ENCODE measurements at regions not wholly inside any gene's neighbourhood (a gene's known extent, or its start where the extent isn't known, plus 50 kb on each side); places are given as distances from the start of the nearest gene placed in this dataset.

DNA sequence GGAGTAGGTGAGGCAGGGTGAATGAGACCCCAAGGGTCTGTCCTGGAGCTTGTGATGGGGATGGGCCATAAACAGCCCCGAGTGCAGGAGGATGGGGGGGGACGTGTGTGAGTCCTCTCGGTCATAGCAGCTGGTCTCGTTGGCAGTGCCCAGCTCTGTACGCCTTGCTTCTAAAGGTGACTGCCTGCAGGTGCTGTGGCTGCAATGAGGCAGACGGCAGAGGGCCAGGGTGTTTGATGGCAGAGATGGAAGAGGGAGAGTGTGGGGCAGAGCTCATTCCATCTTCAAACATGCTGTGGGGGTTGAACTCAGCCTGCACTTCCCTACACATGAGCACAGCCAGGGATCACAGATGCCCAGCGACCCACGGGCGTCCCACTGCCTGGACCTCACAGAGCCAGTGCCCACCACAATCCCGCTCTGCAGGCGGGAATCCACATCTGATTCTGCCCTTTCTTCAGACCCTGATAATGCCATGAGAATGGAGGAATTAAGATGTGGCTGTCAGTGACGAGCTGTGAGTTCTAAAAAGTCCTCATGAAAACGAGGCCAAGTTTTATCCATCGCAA lies 123.3 kb upstream of the CDH4 start:
- no peak overlapping the region for H3K27ac ChIP-seq (ENCODE audit: low read depth, low read length)
- H3K4me3 ChIP-seq (ENCODE audit: low read depth in 1 of 5, low read length in 5 of 5): no peak overlapping the region
- no peaks in the 10 kb centered on the region for H3K4me1 ChIP-seq (ENCODE audit: control insufficient read depth in 5 of 5, insufficient read depth in 5 of 5, low read length in 5 of 5)
- peaks cover 0 to 2% (median 0%) of the 10 kb centered on the region in 5 donors for H3K9me3 ChIP-seq (ENCODE audit: control insufficient read depth in 5 of 5, low read length in 5 of 5)
- H3K36me3 ChIP-seq (ENCODE audit: control insufficient read depth in 5 of 5, insufficient read depth in 5 of 5, low read length in 5 of 5): no peaks in the 10 kb centered on the region
- H3K9ac ChIP-seq (ENCODE audit: low read length in 5 of 5): no peak overlapping the region
- peaks cover 4 to 20% (median 10%) of the 10 kb centered on the region in 5 donors for H3K27me3 ChIP-seq (ENCODE audit: control insufficient read depth in 5 of 5, insufficient read depth in 4 of 5, low read length in 5 of 5)

DNA sequence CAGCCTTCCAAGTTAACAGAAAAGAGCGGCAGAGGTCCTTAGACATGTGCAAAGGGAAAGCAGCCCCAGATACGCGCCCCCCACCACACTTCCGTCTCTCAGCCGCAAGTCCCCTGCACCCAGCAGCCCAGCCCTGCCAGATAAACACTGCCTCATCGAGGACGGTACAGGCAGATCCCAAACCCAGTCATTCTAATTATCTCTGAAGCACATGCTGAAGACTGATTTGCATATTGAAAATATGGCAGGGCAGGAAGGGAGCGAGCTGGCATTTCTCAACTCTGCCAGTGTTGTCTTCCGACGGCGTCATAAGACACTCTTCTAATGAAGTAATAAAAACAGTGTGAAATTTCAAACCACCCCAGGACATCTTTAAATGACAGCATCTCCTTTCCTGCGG lies 122.8 kb upstream of the CDH4 start:
- H3K27me3 ChIP-seq (ENCODE audit: control insufficient read depth in 5 of 5, insufficient read depth in 4 of 5, low read length in 5 of 5): peaks cover 4 to 22% (median 13%) of the 10 kb centered on the region in 5 donors
- H3K4me3 ChIP-seq (ENCODE audit: low read depth in 1 of 5, low read length in 5 of 5): no peak overlapping the region
- H3K36me3 ChIP-seq (ENCODE audit: control insufficient read depth in 5 of 5, insufficient read depth in 5 of 5, low read length in 5 of 5): no peaks in the 10 kb centered on the region
- peaks cover 0 to 2% (median 0%) of the 10 kb centered on the region in 5 donors for H3K9me3 ChIP-seq (ENCODE audit: control insufficient read depth in 5 of 5, low read length in 5 of 5)
- no peaks in the 10 kb centered on the region for H3K4me1 ChIP-seq (ENCODE audit: control insufficient read depth in 5 of 5, insufficient read depth in 5 of 5, low read length in 5 of 5)
- H3K9ac ChIP-seq (ENCODE audit: low read length in 5 of 5): no peak overlapping the region
- no peak overlapping the region for H3K27ac ChIP-seq (ENCODE audit: low read depth, low read length)

DNA sequence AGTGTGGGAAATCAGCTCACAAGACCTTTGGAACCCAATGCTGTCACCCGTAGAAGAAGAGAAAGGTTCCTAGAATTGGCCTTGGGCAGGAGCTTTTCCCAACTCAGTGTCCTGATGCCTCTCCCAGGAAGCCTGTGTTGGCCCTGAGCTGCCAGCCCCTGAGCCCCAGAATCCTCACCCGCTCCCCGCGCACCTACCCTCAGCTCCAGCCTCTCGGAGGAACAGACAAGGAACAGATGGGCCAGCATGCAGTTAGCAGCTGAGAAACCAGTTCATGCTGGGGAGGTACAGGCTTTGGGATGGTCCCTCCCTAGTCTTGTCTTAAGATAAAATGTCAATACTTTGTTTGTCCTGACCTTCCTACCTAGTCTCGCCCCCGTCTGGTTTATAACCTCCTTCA lies 121.9 kb upstream of the CDH4 start:
- Histone ChIP-seq H3K27ac (ENCODE audit: low read depth, low read length) (no peak overlapping the region), H3K36me3 (ENCODE audit: control insufficient read depth in 5 of 5, insufficient read depth in 5 of 5, low read length in 5 of 5) (no peaks in the 10 kb centered on the region), H3K4me1 (ENCODE audit: control insufficient read depth in 5 of 5, insufficient read depth in 5 of 5, low read length in 5 of 5) (no peaks in the 10 kb centered on the region), H3K9ac (ENCODE audit: low read length in 5 of 5) (no peak overlapping the region), H3K4me3 (ENCODE audit: low read depth in 1 of 5, low read length in 5 of 5) (no peak overlapping the region), H3K27me3 (ENCODE audit: control insufficient read depth in 5 of 5, insufficient read depth in 4 of 5, low read length in 5 of 5) (peaks cover 4 to 24% (median 18%) of the 10 kb centered on the region in 5 donors), H3K9me3 (ENCODE audit: control insufficient read depth in 5 of 5, low read length in 5 of 5) (peaks cover 0 to 2% (median 0%) of the 10 kb centered on the region in 5 donors)

DNA sequence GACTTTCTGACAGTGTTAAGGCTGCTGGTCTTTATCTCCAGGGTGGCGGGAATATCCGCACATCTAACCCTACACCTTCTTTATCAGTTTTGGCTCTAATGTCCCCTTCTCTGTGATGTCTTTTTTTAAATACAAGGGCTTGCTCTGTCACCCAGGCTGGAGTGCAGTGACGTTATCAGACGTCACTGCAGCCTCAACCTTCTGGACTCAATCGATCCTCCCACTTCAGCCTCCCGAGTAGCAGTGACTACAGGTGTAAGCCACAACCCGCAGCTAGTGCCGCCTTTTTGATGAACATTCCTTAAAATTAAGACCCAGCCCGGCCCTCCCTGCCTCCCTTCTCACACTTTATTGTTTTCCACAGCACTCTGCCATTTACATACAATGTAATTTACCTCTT lies 120.1 kb upstream of the CDH4 start:
- peaks cover 4 to 30% (median 23%) of the 10 kb centered on the region in 5 donors for H3K27me3 ChIP-seq (ENCODE audit: control insufficient read depth in 5 of 5, insufficient read depth in 4 of 5, low read length in 5 of 5)
- H3K4me3 ChIP-seq (ENCODE audit: low read depth in 1 of 5, low read length in 5 of 5): no peak overlapping the region
- no peak overlapping the region for H3K27ac ChIP-seq (ENCODE audit: low read depth, low read length)
- peaks cover 0 to 2% (median 0%) of the 10 kb centered on the region in 5 donors for H3K9me3 ChIP-seq (ENCODE audit: control insufficient read depth in 5 of 5, low read length in 5 of 5)
- H3K36me3 ChIP-seq (ENCODE audit: control insufficient read depth in 5 of 5, insufficient read depth in 5 of 5, low read length in 5 of 5): no peaks in the 10 kb centered on the region
- H3K4me1 ChIP-seq (ENCODE audit: control insufficient read depth in 5 of 5, insufficient read depth in 5 of 5, low read length in 5 of 5): no peaks in the 10 kb centered on the region
- no peak overlapping the region for H3K9ac ChIP-seq (ENCODE audit: low read length in 5 of 5)

DNA sequence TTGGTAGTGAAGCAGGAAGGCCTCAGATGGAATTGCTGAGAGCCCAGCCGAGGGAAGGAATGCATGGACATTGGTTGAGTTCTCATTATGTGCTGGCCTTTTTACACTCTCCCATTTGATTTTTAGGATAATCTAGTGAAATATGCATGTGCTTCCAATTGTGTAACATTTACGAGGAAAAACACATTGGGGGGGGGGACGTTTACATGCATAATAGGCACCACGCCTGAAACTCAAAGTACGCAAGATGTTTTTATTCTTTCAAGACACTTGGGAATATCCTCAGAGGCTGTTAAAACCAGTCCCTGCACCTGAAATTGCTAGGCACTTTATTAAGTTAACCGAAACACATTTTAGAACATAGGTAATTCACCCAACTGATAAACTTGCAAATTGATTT lies 118.5 kb upstream of the CDH4 start:
- H3K4me1 ChIP-seq (ENCODE audit: control insufficient read depth in 5 of 5, insufficient read depth in 5 of 5, low read length in 5 of 5): no peaks in the 10 kb centered on the region
- no peak overlapping the region for H3K9ac ChIP-seq (ENCODE audit: low read length in 5 of 5)
- H3K27ac ChIP-seq (ENCODE audit: low read depth, low read length): no peak overlapping the region
- H3K9me3 ChIP-seq (ENCODE audit: control insufficient read depth in 5 of 5, low read length in 5 of 5): peaks cover 0 to 2% (median 0%) of the 10 kb centered on the region in 5 donors
- H3K27me3 ChIP-seq (ENCODE audit: control insufficient read depth in 5 of 5, insufficient read depth in 4 of 5, low read length in 5 of 5): peaks cover 4 to 30% (median 23%) of the 10 kb centered on the region in 5 donors
- no peak overlapping the region for H3K4me3 ChIP-seq (ENCODE audit: low read depth in 1 of 5, low read length in 5 of 5)
- no peaks in the 10 kb centered on the region for H3K36me3 ChIP-seq (ENCODE audit: control insufficient read depth in 5 of 5, insufficient read depth in 5 of 5, low read length in 5 of 5)

DNA sequence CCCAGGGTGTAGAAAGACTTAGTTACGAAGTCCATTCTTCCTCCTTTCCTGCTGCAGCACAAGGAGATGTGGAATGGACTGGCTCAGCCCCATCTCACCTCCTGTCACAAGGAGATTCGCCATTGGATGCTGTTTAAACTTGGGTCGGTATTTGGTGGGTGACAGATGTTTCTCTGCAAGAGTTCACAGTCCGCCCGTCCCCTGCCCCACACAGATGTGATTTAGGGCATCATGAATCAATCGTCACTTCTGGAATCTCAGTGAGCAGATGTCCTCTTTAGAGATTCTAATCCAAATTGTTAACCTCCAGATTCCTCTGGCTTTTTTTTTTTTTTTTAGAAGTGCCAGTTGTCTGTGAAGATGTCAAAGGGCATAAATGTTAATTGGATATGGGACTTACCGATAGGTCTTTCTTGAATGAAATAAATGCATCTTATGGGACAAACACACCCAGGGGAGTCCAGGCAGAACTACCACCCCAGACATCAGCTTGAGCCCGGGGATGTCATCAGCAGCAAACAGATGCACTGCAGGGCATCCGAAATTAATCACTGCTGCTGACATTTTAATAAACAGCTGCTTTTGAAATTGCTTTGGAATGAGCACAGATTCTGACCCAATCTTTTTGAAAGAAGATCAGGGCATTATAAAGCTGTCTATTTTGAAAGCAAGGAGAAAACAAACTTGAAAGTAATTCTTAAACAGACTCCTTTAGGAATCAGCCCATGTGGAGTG lies 117.6 kb upstream of the CDH4 start:
- peaks cover 3 to 26% (median 23%) of the 10 kb centered on the region in 5 donors for H3K27me3 ChIP-seq (ENCODE audit: control insufficient read depth in 5 of 5, insufficient read depth in 4 of 5, low read length in 5 of 5)
- H3K27ac ChIP-seq (ENCODE audit: low read depth, low read length): no peak overlapping the region
- no peak overlapping the region for H3K4me3 ChIP-seq (ENCODE audit: low read depth in 1 of 5, low read length in 5 of 5)
- H3K9me3 ChIP-seq (ENCODE audit: control insufficient read depth in 5 of 5, low read length in 5 of 5): peaks cover 0 to 2% (median 0%) of the 10 kb centered on the region in 5 donors
- H3K9ac ChIP-seq (ENCODE audit: low read length in 5 of 5): no peak overlapping the region
- H3K4me1 ChIP-seq (ENCODE audit: control insufficient read depth in 5 of 5, insufficient read depth in 5 of 5, low read length in 5 of 5): no peaks in the 10 kb centered on the region
- H3K36me3 ChIP-seq (ENCODE audit: control insufficient read depth in 5 of 5, insufficient read depth in 5 of 5, low read length in 5 of 5): no peaks in the 10 kb centered on the region

DNA sequence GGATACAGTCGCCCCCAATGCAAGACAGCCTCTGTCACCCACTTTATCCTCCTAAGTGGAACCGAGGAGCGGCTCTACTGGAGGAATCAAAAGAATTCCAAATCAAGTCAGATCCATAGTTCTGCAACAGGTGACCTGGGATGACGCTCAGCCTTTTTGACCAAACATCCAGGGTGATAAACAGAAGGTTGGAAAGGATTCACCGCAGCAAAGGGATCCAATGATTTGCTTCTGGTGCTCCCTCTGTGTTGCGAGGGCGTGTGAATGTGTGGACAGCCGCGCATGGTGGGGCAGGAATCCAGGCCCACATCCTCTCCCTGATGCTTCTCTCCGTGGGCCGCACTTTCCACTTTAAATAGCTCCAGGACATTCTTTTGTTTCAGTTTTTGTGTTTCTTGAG lies 116.8 kb upstream of the CDH4 start:
- Histone ChIP-seq H3K4me3 (ENCODE audit: low read depth in 1 of 5, low read length in 5 of 5) (no peak overlapping the region), H3K9ac (ENCODE audit: low read length in 5 of 5) (no peak overlapping the region)

DNA sequence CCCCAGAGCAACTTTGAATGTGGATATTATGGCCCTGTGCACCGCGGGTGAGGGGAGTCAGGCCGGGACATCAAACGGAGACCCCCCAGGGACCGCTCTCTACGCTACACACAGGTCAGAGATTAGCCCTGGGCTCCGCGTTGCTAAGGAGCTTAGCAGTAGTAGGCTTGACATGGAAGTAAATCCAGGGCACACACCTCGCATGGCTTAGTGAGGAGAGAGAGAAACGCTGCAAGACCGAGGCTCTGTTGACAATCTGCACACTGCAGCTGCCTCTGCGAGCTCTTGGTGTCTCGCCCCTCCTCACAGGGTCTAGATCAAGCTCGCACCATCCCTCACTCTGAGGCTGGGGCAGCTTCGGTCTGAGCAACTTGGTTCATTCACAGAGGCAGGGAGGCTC lies 116.1 kb upstream of the CDH4 start:
- Histone ChIP-seq H3K4me3 (ENCODE audit: low read depth in 1 of 5, low read length in 5 of 5) (no peak overlapping the region), H3K9me3 (ENCODE audit: control insufficient read depth in 5 of 5, low read length in 5 of 5) (peaks cover 0 to 2% (median 0%) of the 10 kb centered on the region in 5 donors), H3K4me1 (ENCODE audit: control insufficient read depth in 5 of 5, insufficient read depth in 5 of 5, low read length in 5 of 5) (no peaks in the 10 kb centered on the region), H3K27ac (ENCODE audit: low read depth, low read length) (no peak overlapping the region), H3K9ac (ENCODE audit: low read length in 5 of 5) (no peak overlapping the region), H3K36me3 (ENCODE audit: control insufficient read depth in 5 of 5, insufficient read depth in 5 of 5, low read length in 5 of 5) (no peaks in the 10 kb centered on the region), H3K27me3 (ENCODE audit: control insufficient read depth in 5 of 5, insufficient read depth in 4 of 5, low read length in 5 of 5) (peaks cover 0 to 22% (median 20%) of the 10 kb centered on the region in 5 donors)

More for the DNA sequence above, 116.8 kb upstream of the CDH4 start:
- H3K4me1 ChIP-seq (ENCODE audit: control insufficient read depth in 5 of 5, insufficient read depth in 5 of 5, low read length in 5 of 5): no peaks in the 10 kb centered on the region
- H3K27me3 ChIP-seq (ENCODE audit: control insufficient read depth in 5 of 5, insufficient read depth in 4 of 5, low read length in 5 of 5): peaks cover 0 to 24% (median 20%) of the 10 kb centered on the region in 5 donors
- peaks cover 0 to 2% (median 0%) of the 10 kb centered on the region in 5 donors for H3K9me3 ChIP-seq (ENCODE audit: control insufficient read depth in 5 of 5, low read length in 5 of 5)
- no peak overlapping the region for H3K27ac ChIP-seq (ENCODE audit: low read depth, low read length)
- no peaks in the 10 kb centered on the region for H3K36me3 ChIP-seq (ENCODE audit: control insufficient read depth in 5 of 5, insufficient read depth in 5 of 5, low read length in 5 of 5)

DNA sequence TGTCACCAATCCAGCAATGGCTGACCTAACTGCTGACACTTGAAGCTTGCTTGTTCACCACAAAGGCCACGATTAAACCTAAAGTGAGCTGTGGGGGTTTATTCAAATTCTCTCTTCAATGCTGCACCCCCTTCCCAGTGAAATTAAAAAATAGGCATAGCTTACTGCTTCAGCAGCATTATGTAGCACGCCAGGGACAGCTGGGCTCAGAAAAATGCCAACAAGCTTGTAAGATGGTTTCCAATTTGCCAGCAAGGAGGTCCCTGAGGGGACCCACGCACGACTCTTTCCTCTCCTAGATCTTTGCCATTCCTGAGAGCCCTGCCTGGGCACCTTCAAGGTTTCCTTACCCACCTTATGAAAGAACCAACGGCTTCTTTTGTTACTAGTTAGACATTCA lies 113.5 kb upstream of the CDH4 start:
- Histone ChIP-seq H3K4me1 (ENCODE audit: control insufficient read depth in 5 of 5, insufficient read depth in 5 of 5, low read length in 5 of 5) (no peaks in the 10 kb centered on the region), H3K4me3 (ENCODE audit: low read depth in 1 of 5, low read length in 5 of 5) (no peak overlapping the region), H3K9ac (ENCODE audit: low read length in 5 of 5) (no peak overlapping the region), H3K27me3 (ENCODE audit: control insufficient read depth in 5 of 5, insufficient read depth in 4 of 5, low read length in 5 of 5) (peaks cover 0 to 17% (median 13%) of the 10 kb centered on the region in 5 donors), H3K27ac (ENCODE audit: low read depth, low read length) (no peak overlapping the region), H3K9me3 (ENCODE audit: control insufficient read depth in 5 of 5, low read length in 5 of 5) (peaks cover 0 to 3% (median 0%) of the 10 kb centered on the region in 5 donors), H3K36me3 (ENCODE audit: control insufficient read depth in 5 of 5, insufficient read depth in 5 of 5, low read length in 5 of 5) (no peaks in the 10 kb centered on the region)

DNA sequence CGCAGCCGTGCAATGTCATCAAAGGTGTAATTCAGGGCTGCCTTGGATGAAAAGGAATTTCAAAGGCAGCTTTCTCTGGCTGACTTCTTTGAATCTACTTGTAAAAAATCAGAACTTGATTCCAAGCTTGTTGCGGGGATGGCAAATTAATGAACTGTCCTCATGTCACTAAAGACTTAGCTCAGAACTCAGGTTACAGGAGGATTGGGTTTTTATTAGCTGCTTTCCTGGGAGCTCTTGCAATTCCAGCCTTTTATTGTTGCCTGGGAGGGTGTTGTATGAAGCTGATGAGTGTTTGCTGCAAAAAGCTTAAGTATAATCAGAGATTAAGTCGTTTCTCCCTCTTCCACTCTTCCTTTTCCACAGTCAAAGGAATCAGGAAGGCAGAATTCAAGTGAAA lies 113.0 kb upstream of the CDH4 start:
- Histone ChIP-seq H3K9ac (ENCODE audit: low read length in 5 of 5) (no peak overlapping the region), H3K4me3 (ENCODE audit: low read depth in 1 of 5, low read length in 5 of 5) (no peak overlapping the region), H3K9me3 (ENCODE audit: control insufficient read depth in 5 of 5, low read length in 5 of 5) (peaks cover 0 to 5% (median 0%) of the 10 kb centered on the region in 5 donors), H3K27me3 (ENCODE audit: control insufficient read depth in 5 of 5, insufficient read depth in 4 of 5, low read length in 5 of 5) (peaks cover 0 to 15% (median 12%) of the 10 kb centered on the region in 5 donors), H3K4me1 (ENCODE audit: control insufficient read depth in 5 of 5, insufficient read depth in 5 of 5, low read length in 5 of 5) (no peaks in the 10 kb centered on the region), H3K27ac (ENCODE audit: low read depth, low read length) (no peak overlapping the region), H3K36me3 (ENCODE audit: control insufficient read depth in 5 of 5, insufficient read depth in 5 of 5, low read length in 5 of 5) (no peaks in the 10 kb centered on the region)
